NCI-H1092 treated with DMSO at 0.1 percent for 48 hours (cell line): ENCODE measurements at regions not wholly inside any gene's neighbourhood (a gene's known extent, or its start where the extent isn't known, plus 50 kb on each side); places are given as distances from the start of the nearest gene placed in this dataset.

ENCODE experiments used
- DNase-seq: peaks from one replicate; lab custom pipeline; 2025; lab: John Stamatoyannopoulos, UW

- DNase-seq: no peak
These were observed 70.5 kb upstream of the STXBP5 start for GRCh38 chr6:147133669-147134068.

- DNase-seq: no peak
These were observed 69.0 kb upstream of the STXBP5 start for GRCh38 chr6:147135211-147135681.

- no peak for DNase-seq
These were observed 68.2 kb upstream of the STXBP5 start for GRCh38 chr6:147136057-147136456.

GRCh38 chr6:147137986-147138385 lies 66.2 kb upstream of the STXBP5 start:
- DNase-seq: no peak

- DNase-seq: no peak
These were observed 65.4 kb upstream of the STXBP5 start for GRCh38 chr6:147138835-147139234.

- no peak for DNase-seq
These were observed 62.4 kb upstream of the STXBP5 start for GRCh38 chr6:147141711-147142308.

GRCh38 chr6:147142684-147143245 lies 61.5 kb upstream of the STXBP5 start:
- DNase-seq: no peak

GRCh38 chr6:147149092-147149491 lies 55.1 kb upstream of the STXBP5 start:
- DNase-seq: no peak

- DNase-seq: no peak
These were observed 54.4 kb upstream of the STXBP5 start for GRCh38 chr6:147149826-147150225.

GRCh38 chr6:147150293-147150692 lies 53.9 kb upstream of the STXBP5 start:
- no peak for DNase-seq
